GM18520 (cell line): ENCODE measurements at regions not wholly inside any gene's neighbourhood (a gene's known extent, or its start where the extent isn't known, plus 50 kb on each side); places are given as distances from the start of the nearest gene placed in this dataset.

ENCODE experiments used
- ATAC-seq: cut with Tn5 transposase; IDR thresholded peaks from one replicate; pipeline ENCODE4 v1.9.1; 2021; ENCODE audit not compliant: unreplicated experiment

DNA sequence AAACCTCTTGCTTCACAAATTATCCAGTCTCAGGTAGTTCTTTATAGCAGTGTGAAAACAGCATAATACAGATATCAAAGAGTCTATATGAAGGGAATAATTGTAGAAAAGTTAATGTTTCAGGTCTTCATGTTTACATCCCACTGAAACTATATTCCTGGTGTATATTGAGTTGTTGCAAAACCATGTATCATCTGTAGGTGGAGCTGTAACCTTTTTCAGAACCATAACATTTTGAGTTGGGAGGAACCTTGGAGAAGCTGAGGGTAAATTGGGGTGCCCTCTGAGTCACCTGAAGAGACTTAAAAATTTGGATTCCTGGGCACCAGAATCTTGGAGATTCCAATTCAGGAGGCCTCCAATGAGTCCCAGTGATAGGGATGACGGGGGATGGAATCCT lies 51.9 kb upstream of the TAPT1 start:
- no peak for ATAC-seq
